GM18870 (cell line): ENCODE measurements at regions not wholly inside any gene's neighbourhood (a gene's known extent, or its start where the extent isn't known, plus 50 kb on each side); places are given as distances from the start of the nearest gene placed in this dataset.
"Not testable (repeated sequence)": the region's sequence is repeated elsewhere in the genome, so short reads cannot be mapped to it uniquely, and the experiment has no call there.

Experiments used
- ATAC-seq: cut with Tn5 transposase; IDR thresholded peaks from one replicate; pipeline ENCODE4 v1.9.1; 2021; ENCODE audit warnings: moderate library complexity; ENCODE audit not compliant: unreplicated experiment

DNA sequence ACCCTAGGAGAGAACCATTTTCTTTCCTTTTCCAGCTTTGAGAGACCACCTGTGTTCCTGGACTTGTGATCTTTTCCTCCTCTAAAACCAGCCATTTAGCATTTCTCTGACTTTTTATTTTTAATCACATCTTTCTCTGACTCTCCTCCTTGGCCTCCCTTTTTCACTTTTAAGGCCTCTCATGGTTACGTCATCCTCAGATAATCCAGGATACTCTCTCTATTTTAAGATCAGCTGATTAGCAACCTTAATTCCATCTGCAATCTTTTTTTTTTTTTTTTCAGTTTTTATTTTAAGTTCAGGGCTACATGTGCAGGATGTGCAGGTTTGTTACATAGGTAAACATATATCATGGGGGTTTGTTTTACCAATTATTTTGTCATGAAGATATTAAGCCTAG lies 54.0 kb downstream of the RFPL4B start:
- no peak for ATAC-seq

DNA sequence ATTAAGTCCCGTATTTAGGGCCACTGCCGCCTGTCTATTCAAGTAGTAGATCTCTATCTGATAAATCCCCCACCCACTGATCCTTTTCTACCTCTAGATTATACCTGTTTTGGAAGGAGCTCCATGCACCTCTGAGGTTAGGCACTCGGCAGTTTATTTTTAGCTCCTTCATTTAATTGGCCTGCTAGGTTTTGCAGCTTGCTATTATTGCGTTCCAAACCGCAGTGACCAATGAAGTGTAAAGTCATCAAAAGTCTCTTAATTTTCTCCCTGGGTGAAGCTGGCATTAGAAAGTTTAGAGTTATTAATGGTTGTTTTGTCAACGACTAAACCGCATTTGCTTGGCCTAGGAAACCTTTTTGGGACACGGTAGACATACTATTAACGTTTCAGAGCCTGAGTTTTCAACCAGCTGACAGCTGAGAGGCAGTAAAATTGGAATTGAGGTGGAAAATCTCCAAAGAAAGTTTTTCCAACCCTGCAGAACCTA lies 60.0 kb downstream of the RFPL4B start:
- no peak for ATAC-seq

DNA sequence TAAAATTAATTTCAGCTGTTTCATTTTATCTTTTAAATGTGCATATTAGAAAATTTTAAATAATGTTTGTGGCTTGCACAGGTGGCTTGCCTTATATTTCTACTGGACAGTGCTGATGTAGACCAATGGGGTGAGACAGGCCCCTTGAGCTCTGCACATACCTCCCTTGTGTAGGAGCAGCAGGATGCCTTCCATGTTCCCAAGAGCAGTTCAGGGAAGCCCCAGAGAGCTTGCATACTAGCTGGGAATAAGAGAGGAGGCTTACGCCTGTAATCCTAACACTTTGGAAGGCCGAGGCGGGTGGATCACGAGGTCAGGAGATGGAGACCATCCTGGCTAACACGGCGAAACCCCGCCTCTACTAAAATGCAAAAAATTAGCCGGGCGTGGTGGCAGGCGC lies 61.4 kb downstream of the RFPL4B start:
- ATAC-seq = no peak

DNA sequence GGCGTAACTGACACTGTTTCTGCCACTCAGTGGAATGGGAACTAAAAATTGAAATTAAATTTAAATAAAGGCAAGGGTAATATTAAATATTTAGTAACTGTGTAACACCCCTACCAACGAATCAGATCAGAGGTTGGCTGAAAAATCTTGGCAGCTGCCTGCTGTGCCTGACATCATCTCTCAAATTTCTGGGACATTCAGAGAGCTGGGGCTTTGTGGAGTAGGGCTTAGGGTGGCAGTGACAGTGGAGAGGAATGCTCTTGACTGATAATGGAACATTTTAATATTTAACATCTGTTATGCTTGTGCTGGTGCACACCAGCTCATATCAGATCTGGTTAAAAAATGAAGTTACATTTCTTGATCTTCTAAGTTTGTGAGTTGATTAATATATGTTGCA lies 62.2 kb downstream of the RFPL4B start:
- no peak for ATAC-seq

DNA sequence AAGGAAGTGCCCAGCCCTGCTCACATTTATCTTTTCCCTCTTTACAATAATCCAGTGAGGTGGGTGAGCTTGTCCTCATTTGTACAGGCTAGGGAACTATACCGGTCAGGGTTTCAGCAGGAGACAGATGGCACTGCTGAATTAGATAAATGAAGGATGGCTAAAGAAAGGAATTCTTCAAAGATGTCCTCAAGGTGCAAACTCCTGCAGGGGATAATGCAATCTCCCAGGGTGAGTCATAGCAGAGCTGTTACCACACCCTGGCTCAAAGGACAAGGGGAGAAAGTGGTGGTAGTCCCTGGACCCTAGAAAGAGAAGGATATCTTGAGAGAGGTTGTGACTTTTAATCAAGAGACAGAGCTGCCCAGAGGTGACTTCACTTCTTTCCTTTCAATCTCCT lies 66.7 kb downstream of the RFPL4B start:
- no peak for ATAC-seq

DNA sequence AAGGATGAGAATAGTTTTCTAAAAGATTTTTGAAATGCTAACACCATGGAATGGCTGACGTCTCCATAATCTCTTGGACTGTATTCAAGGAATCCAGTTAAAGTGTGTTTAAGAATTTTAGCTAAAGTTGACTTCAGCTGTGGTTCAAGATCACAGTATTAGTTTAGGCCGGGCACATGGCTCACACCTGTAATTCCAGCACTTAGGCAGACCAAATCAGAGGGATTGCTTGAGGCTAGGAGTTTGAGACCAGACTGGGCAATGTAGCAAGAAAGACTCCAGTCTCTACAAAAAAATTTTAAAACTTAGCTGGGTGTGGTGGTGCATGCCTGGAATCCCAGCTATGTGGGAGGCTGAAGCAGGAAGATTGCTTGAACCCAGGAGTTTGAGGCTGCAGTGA lies 68.2 kb downstream of the RFPL4B start:
- no peak for ATAC-seq

DNA sequence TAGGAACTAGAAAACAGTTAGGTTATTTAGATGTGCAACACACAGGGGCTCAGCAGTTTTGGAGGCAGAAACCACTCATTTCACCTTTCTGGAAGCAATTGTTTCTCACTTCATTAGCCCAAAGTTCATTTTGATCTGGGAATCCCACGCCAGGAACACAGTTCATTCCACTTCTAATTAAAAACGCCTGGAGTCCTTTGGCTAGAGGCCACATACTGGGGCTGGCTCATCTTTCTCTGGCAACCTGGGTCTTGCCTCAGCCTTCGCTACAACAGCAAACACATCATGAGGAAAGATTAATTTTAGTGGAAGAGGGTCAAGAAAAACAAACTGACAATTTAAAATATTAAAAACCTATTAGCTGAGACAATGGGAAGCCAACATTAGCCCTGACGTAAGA lies 69.7 kb downstream of the RFPL4B start:
- ATAC-seq = no peak

DNA sequence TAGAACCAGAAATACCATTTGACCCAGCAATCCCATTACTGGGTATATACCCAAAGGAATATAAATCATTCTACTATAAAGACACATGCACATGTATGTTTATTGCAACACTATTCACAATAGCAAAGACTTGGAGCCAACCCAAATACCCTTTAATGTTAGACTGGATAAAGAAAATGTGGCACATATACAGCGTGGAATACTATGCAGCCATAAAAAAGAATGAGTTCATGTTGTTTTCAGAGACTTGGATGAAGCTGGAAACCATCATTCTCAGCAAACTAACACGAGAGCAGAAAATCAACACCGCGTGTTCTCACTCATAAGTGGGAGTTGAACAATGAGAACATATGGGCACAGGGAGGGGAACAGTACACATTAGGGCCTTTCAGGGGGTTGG lies 79.9 kb downstream of the RFPL4B start:
- ATAC-seq = not testable (repeated sequence)

DNA sequence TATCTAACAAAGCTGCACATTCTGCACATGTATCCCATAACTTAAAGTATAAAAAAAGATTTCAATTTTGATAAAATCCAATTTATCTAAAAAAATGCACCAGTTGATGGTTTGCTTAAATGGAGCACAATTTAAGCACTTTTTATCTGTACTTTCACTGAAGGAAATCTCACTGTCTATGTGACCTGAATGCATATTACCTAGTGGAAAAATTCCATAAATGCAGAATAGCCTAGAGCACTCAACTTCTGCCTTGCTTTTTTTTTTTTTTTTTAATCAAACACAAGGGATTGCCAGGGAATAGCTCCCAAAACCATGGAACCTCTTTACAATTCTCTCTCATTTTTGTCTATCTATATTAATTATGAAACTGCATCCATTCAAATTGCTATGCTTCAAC lies 80.4 kb downstream of the RFPL4B start:
- ATAC-seq = no peak

DNA sequence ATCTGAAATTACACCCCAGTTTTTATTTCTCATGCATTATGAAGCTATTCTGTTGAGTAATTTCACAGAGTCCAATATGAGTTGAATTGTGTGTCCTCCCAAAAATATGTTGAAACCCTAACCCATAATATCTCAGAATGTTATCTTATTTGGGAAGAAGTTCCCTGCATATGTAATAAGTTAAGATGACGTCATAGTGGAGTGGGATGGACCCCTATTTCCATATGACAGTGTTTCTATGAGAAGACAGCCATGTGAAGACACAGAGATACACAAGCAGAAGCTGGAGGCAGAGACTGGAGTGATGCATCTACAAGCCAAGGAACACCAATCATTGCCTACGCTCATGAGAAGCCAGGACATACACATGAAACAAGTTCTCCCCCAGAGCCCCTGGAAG lies 81.3 kb downstream of the RFPL4B start:
- no peak for ATAC-seq

DNA sequence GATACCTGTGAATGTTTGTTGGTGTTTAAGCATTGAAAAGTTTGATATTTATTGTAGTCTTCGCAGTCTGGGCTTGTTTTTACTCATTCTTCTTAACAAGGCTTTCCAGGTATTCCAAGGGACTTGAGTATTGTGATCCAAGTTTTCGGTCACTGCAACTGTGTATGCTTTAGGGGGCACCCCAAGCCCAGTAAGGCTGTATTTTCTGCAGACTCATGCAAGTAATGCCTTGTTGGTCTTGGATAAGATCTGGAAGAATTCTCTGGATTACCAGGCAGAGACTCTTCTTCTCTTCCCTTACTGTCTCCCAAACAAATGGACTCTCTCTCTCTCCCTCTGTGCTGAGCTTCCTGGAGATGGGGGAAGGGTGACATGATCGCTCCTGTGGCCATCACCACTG lies 82.1 kb downstream of the RFPL4B start:
- ATAC-seq = no peak

DNA sequence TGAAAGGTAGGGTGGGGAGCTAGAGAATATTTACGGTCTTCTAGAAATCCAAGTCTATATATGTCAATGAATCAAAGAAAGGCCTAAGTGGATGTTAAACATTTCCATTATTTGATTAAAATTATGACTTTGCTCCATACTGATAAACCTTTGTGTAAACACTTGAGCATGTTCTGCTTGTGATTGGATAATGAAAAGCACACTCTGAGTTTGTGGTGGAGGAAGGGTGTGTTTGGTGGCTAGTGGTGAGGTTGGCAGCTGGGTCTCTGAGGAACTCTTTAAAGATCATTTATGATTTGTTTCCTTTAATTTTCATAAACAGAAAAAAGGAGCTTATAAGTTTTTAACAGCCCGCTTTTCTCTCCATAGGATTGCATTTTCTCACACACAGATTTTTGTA lies 84.7 kb downstream of the RFPL4B start:
- ATAC-seq = no peak

DNA sequence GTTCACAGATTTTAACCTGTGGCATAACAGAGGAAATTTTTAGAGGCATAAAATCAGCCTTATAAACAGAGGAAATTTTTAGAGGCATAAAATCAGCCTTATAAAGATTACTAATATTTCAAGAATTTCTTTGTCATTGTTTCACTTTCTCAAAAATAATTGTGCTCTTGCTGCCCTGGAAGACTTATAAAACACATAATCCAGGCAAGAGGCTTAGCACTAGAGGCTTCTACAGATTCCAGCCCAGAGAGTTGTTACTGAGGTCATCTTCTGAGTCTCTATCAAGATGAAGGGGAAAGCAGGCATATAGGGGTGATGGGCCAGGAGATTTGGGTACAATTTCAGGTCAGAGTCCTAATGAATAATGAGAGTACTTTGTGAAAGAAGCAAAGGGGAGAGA lies 85.7 kb downstream of the RFPL4B start:
- no peak for ATAC-seq

DNA sequence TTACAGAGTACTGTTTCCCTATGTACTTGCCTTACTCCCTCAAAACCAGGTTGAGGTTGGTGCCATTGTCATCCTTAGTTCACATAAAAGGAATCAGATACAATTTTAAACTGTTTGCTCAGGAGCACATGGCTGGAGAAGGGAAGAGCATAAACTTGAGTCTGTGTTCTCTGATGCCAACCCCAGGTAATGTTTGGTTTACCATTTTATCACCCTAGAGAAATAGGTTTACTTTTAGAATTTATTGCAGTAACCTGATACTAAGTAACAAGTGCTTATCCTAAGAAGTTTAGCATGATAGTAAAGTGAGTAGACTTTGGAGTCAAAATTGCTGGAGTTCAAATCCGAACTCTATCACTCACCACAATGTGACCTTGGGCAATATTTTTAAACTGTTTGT lies 86.3 kb downstream of the RFPL4B start:
- no peak for ATAC-seq

DNA sequence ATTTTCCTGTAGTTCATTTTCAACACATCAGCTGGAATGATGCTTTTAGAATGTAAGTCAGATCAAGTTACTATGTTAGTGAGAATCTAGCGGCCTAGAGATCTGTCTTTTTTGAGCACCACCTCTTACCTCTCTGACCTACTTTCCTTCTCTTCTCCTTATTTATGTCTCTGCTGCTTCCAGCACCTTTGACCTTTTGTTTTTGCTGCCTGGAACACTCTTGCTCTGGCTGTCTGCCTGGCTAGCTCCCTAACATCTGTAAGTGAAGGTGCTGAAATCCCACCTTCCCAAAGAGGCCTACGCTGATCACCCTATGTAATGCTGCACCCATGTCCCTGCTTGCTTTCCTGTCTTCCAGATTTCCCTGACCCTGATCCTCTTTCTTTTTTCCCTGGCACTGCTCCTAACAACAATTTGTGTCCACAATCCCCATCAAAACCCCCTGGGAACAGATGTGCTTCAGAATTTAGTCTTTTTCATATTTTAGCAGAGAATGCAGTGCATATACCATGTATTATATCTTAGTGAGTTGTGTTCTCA lies 87.8 kb downstream of the RFPL4B start:
- no peak for ATAC-seq

DNA sequence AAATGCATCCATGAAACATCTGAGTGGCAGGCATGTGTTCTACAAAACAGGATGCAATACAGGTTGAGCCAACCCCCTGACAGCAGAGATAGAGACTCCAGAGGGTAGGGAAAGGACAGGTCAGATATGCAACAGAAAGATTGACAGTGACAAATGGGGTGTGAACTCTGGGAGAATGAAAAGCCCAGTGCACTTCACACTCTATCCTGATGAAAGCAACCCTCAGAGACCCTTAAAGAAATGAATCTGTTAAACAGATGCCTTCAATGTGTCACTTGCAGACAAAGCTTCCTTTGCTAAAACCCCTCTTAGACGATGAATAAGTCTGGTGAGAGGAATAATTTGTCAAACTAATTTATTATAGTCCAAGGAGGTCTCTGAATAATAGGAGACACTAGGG lies 89.9 kb downstream of the RFPL4B start:
- ATAC-seq = no peak

DNA sequence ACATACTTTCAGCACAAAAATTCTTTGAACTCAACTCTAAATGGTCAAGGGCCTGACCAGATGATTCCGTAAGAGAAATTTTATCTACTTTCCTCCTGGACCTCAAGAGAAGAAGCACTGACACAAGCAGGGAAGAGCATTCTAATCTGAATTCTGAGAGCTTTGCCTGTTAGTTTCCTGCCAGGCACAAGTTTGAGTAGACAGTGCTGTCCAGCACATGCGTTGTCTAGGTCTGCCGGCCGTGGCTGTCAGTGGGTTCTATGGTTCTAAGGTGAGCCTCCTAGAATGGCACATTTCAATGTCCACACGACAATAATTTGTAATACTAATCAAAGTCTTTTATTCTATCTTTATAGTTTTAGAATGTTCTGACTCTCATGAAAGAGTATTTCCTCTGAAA lies 91.9 kb downstream of the RFPL4B start:
- no peak for ATAC-seq

DNA sequence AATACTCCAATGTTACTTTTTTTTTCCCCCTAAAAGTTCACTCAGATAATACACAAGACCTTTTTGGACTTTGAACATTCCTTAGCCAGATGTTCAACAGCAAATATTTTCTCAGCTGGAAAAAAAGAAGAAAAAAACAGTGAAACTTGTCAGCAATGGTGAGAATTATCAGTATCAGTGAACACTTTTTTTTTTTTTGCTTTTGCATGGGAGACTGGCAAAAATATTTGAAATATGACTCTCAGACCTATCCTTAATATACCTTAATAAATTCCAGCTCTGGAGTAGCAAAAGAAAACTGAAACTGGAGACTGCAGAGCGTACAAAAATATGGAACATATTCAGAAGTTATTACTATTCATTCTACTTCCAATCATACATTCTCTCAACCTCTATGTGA lies 92.3 kb downstream of the RFPL4B start:
- ATAC-seq = no peak

DNA sequence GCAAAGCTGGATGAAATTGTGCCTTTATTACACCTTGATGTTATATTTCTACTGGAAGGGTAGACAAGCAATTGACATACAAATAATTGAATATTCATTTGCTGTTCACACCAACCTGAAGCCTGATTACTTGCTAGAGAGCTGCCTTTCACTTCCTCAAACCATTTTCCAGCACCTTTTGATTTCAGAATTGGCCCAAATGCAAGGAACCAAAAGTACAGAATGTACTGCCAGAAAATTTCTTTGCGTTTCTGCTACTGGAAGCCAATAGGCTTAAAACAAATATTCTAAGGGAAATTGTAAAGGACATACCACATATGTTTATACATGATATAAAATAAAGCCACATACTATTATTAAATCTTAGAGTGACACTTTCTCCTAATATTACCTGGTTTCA lies 94.5 kb downstream of the RFPL4B start:
- no peak for ATAC-seq

DNA sequence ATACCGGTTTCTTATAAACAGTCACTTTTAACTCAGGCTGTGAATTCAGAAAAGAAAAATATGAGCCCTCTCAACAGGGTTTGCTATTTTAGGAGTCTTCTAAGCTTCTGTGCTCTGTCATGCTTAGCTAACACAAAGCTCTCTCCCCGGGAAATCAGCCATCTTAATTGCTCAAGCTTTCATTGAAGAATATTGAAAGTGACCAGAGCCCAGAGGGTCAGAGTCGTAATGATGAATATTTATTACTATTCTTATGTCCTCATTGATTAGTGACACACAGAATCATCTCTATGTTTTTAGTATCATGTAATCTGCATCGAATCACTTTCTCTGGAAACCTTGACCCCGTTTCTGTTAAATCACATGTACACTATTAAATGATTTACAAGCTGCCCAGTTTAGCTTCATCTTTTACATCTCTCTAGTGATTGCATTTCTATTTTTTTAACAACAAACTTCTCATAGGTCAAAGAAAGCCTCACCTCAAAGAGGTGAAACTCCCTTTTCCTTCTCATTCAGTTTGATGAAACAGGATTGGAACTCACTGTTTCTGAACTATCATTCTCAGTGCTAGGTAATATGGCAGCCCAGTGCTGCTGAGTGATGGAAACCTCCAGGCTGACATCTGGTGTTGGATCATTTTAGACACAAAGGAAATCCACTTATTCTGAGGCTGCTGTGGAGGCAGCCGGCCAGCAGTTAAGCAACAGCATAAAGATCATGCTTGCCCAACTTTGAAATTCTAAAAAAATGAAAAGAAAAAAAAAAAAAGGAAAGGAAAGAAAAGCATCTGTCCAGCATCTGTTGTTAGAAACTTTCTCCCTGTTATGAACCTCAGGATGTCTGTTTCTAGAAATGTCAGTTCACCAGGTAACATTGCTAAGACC lies 96.3 kb downstream of the RFPL4B start:
- no peak for ATAC-seq

DNA sequence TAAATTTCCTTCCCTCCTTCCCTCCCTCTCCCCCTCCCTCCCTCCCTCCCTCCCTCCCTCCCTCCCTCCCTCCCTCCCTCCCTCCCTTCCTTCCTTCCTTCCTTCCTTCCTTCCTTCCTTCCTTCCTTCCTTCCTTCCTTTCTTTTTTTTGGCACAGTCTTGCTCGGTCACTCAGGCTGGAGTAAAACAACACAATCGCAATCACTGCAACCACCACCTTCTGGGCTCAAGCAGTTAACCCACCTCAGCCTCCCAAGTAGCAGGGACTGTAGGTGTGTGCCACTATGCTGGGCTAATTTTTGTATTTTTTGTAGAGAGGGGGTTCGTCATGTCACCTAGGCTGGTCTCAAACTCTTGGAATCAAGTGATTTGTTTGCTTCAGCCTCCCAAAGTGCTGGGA lies 101.7 kb downstream of the RFPL4B start:
- not testable (repeated sequence) for ATAC-seq

DNA sequence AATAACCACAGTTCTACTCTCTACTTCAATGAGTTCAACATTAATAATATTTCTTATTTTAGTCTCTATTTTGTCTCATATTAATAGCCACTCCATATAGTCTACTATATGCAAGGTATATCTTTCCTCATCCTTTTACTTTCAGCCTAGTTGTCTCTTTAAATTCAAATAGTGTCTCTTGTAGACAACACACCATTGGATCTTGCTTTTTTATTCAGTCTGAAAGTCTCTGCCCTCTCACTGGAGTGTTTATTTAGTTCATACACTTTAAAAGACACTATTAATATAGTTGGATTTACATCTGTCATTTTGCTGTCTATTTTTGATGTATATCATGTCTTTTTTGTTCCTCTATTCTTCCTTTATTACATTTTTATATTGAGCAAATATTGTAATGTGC lies 103.5 kb downstream of the RFPL4B start:
- no peak for ATAC-seq

DNA sequence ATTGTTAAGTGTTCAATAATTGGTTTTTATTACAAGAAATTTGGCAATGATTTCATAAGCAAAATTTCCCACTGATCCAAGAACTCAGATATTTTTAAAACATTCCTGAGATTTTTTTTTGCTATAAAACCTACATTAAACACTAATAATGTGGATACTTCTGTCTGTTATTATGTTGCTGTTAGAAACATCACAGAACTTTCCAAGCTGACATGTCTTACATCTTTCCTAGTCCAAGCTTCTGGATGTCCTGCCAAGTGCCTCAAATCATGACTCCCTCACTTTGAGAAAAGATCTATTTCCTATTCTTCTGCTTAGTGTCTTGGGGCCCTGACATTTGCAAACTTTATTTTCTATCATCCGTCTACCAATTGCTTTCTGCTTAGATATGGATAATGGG lies 110.8 kb downstream of the RFPL4B start:
- no peak for ATAC-seq
